H4 (cell line): ENCODE measurements at regions not wholly inside any gene's neighbourhood (a gene's known extent, or its start where the extent isn't known, plus 50 kb on each side); places are given as distances from the start of the nearest gene placed in this dataset.
"Not testable (repeated sequence)": the region's sequence is repeated elsewhere in the genome, so short reads cannot be mapped to it uniquely, and the experiment has no call there.

Experiments used
- DNase-seq: peaks from one replicate; pipeline ENCODE4 v3.0.0-alpha.2; 2015; ENCODE audit warnings: low spot score

GRCh38 chr12:63410197-63410596, 258.1 kb downstream of the DPY19L2 start:
- DNase-seq, result no peak

- no peak for DNase-seq
Measured at GRCh38 chr12:63406781-63407180, 255.8 kb upstream of the AVPR1A start.

DNA sequence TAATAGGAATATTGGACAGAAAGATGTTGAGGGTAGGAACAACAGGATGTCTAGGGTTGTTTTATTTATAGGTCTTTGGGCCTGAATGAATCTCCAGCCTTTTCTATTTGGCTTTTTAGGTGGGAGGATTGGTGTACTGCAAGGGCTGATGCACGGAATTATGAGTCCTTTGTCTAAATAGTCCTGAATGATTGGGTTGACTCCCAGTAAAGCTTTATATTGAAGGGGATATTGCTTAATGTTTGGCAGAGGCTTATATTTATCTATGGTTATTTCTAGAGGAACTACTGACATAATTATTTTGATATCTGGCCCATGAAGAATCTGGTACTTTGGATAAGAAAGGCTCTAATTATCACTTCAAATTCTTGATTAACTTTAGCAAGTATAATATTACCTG, 253.6 kb upstream of the AVPR1A start:
- no peak for DNase-seq

GRCh38 chr12:63403256-63403655, 252.3 kb upstream of the AVPR1A start:
- DNase-seq, result no peak

DNA sequence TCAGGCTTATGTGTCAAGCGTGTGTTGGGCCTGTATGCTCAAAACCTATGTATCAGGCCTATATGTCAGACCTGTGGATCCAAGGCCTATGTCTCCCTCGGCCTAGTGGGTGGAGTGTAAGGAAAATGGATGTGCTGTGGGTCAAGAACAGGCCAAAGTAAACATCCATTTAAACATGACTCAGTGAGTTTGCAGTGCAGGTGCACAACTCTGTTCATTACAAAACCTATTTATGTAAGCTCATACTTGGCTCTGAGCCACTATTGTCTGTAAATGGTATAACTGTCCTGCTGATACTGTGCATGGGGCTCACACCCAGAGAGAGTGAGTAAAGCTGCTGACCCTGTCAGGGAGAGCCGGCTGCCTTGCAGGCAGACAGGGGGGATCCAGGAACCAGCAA, 249.7 kb upstream of the AVPR1A start:
- peak; percentile 20 for DNase-seq

- DNase-seq, result no peak
Measured at GRCh38 chr12:63400318-63400717, 249.3 kb upstream of the AVPR1A start.

- DNase-seq, result no peak
Measured at GRCh38 chr12:63397807-63398206, 246.8 kb upstream of the AVPR1A start.

- DNase-seq, result no peak
Measured at GRCh38 chr12:63396135-63396534, 245.1 kb upstream of the AVPR1A start.

GRCh38 chr12:63394983-63395382, 244.0 kb upstream of the AVPR1A start:
- no peak for DNase-seq

GRCh38 chr12:63394349-63394748, 243.3 kb upstream of the AVPR1A start:
- no peak for DNase-seq

GRCh38 chr12:63389211-63389610, 238.2 kb upstream of the AVPR1A start:
- no peak for DNase-seq

DNA sequence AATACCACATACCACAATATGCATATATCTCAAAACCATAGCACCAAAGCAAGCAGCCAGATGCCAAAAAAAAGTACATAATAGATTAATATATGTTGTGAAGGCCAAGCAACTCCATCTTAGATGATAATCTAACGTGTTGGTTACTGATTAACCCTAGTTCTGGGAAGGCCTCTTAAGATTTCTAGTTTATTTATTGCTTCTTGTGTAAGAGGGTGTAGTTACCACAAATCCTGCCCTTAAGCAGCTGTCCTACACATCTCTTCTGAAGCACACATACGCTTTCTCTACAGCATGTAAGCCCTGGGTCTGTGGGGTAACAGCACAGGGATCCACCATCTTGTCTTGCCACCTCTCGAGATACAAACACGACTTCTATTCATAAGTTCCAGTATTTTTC, 236.8 kb upstream of the AVPR1A start:
- DNase-seq, result no peak

DNA sequence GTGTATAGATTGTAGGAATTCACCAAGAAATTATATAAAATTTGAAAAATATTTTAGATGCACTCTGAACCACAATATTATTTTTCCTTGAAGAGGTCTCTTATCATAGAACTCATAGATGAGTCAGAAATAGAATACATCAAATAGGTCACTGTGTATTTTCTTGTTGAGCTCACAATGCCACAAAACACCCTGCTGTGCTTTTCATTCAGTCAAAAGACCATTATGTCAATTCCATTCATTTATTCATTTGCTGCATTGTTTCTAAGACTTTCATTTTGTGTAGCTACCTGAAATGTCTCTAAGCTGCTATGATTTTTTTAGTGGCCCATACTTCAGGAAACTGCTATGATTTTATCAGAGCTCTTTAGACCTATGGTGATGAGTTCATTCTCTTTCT, 231.9 kb upstream of the AVPR1A start:
- DNase-seq, result no peak

DNA sequence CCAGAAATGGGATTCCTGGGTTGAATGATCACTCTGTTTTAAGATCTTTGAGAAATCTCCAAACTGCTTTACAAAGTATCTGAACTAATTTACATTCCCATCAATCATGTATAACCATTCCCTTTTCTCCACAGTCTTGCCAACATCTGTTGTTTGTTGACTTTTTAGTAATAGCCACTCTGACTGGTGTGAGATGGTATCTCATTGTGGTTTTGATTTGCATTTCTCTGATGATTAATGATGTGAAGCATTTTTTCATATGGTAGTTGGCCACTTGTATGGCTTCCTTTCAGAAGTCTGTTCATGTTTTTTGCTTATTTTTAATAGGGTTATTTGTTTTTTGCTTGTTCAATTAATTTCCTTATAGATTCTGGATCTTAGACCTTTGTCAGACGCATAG, 211.8 kb upstream of the AVPR1A start:
- peak; percentile 16 for DNase-seq

DNA sequence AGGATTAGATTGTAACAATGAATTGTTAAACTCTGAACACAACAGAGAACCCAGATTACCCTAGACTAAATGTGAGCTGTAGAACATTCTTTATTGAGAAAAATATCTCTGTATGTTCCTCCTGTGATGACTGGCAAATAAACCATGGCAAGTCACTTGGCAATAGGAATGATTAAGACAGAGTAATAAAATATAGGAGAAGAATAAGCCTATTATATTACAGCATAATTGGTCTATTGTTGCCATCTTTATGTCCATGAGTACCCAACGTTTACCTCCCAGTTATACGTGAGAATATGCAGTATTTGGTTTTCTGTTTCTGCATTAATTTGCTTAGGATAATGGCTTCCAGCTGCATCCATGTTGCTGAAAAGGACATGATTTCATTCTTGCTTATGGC, 211.2 kb upstream of the AVPR1A start:
- no peak for DNase-seq

DNA sequence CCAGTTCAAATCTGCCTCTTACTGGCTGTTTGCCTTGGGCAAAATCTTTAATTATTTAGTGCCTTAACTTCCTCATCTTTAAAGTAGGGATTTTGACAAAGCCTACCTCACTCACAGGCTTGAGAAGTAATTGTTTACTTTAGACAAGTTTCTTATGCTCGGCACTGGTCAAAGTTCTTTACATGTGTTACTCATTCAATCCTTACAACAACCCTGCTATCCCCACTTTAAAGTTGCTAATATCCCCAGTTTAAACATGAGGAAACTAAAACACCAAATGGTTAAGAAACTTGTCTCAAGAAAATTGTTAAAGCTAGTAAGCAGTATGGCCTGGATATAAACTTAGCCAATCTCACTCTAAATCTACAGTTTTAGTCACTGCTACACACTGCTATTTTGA, 204.0 kb upstream of the AVPR1A start:
- no peak for DNase-seq

DNA sequence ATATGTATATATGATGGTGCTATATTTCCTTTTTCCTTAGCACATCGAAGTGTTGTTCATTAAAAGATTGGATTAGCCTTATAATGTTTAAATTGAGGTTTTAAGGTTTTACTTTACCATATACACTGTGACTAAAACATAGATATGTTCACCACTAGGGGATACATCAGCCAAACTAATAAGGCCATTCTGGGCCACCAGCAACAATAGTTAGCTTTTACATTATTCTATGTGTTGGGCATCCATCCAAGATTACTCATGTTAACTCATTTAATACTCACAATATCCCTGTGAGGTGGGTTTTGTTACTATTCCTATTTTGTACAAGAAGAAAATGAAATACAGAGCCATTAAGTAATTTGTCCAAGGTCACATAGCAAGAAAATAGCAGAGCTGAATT, 202.6 kb upstream of the AVPR1A start:
- no peak for DNase-seq

DNA sequence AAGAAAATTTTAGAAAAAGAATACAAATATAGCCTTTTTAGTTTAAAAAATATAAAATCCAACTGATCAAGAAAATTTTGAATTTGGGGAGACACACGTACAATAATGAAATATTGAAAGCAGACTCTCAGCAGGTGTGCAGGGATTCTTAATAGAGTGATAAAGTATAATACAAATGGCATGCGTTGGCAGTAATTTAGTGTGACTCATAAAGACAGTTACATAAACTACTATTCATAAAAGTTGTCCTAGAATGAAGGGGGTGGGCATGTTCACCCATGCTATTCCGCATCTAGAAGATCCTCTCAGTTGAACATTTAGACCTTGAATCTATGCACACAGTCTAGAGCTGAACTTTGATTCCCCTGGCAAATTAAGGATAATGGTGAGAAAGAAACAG, 200.4 kb upstream of the AVPR1A start:
- no peak for DNase-seq

- DNase-seq, result no peak
Measured at GRCh38 chr12:63348556-63348955, 197.6 kb upstream of the AVPR1A start.

DNA sequence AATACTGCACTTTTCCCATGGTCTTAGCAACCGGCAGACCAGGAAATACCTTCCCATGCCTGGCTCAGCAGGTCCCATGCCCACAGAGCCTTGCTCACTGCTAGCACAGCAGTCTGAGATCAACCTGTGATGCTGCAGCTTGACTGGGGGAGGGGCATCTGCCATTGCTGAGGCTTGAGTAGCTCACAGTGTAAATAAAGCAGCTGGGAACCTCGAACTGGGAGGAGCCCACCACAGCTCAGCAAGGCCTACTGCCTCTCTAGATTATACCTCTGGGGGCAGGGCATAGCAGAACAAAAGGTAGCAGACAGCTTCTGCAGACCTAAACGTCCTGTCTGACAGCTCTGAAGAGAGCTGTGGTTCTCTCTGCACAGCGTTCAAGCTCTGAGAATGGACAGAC, 186.2 kb upstream of the AVPR1A start:
- not testable (repeated sequence) for DNase-seq

DNA sequence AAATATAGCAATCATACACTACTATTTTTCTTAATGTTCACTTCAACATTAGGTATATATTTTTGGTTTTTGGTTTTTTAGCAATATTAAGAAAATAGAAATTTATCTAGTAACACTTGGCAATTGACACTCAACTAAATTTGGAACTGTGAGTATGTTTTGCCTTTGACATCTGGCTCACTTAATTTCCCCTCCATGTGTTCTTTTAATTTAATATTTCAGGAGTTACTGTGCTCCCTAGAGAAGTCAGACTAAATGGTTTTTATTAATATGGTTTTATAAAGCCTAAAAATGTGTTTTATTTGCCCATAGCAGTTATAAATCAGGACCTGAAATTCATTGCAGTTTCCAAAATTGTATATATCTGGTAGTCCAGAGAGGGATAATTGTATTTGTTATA, 175.3 kb upstream of the AVPR1A start:
- no peak for DNase-seq

- no peak for DNase-seq
Measured at GRCh38 chr12:63325757-63326156, 174.8 kb upstream of the AVPR1A start.

DNA sequence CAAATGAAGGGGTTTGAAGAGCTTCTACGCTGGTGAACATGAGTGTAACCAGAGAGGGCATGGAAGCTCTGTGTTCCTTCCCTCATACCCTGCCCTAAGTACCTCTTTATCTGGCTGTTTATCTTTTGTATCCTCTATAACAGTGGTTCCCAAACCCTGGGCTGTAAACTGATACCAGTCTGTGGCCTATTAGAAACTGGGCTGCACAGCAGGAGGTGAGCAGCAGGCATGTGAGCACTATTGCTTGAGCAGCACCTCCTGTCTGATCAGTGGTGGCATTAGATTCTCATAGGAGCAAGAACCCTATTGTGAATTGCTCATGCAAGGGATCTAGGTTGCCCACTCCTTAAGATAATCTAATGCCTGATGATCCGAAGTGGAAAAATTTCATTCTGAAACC, 172.9 kb upstream of the AVPR1A start:
- no peak for DNase-seq

DNA sequence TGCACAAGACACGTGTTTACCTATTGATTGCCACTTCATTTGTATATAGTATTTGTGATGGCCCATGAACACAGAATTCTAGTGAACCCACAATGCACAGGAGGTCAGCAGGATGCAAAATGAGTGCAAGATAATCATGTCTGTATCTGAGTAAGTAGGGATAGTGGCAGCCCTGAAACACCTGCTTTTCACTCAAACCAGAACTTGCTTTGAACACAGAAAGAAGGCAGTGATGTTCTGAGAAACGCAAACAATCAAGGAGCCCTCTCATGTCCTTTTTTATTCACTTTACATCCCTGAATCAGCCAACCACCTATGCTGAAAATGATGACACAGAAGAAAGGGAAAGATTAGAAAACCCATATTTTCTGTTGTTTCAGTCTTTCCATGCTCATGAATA, 170.4 kb upstream of the AVPR1A start:
- DNase-seq, result no peak
